HG03159 (cell line): ENCODE measurements at regions not wholly inside any gene's neighbourhood (a gene's known extent, or its start where the extent isn't known, plus 50 kb on each side); places are given as distances from the start of the nearest gene placed in this dataset.
"Not testable (repeated sequence)": the region's sequence is repeated elsewhere in the genome, so short reads cannot be mapped to it uniquely, and the experiment has no call there.

Experiments
- ATAC-seq: cut with Tn5 transposase; IDR thresholded peaks from one replicate; pipeline ENCODE4 v1.9.1; 2021; ENCODE audit warnings: mild to moderate bottlenecking, moderate library complexity; ENCODE audit not compliant: unreplicated experiment

DNA sequence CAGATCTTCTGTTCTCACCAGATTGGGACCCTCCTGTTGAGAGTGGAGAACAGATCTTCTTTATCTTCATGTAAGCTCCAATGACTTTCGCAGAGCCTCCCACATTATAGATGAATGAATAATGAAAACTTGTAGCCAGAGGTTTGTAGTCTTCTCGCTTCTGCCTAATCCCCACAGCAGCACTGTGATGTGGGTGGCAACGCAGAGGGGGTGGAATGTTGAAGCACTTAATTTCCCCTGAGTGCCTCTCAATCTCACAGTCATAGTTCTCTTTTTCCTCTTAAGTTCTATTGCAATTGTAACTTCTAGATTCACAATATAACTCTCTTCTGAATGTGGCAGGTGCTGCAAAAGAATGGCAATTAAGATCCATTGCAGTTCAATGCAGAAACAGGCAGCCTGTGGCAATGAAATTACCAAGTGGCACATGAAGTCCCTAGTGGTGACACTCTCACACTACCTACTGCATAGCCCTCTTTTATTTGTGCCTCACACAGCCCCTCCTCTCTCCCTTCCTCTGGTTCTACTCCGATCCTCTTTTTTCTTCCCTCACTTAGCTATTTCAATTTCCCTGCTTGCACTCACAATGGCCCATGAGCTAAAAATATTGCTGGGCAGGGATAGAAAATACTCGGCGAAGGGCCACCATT is 281.9 kb downstream of the UBE3D start:
- ATAC-seq, result peak; percentile 74

GRCh38 chr6:82785206-82785605 is 280.4 kb downstream of the UBE3D start:
- ATAC-seq, result no peak

DNA sequence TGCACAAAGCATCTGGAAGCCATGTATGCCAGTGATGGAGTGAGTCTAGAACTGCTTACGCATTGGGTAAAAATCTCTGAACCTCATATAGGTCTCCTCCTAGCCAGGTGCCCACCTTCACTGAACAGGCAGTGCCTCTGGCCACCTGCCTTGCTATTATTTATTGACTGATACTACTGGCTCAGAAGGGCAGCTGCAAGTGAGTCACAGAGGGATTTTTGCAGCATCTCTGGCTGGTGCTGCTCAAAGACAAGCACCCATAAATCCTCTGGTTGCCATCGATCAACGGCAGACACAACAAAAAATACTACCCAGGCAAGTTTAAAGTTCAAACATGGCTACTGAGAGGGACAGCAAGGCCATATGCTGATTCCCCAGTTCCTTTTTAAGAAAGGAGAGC is 279.4 kb downstream of the UBE3D start:
- ATAC-seq, result no peak

DNA sequence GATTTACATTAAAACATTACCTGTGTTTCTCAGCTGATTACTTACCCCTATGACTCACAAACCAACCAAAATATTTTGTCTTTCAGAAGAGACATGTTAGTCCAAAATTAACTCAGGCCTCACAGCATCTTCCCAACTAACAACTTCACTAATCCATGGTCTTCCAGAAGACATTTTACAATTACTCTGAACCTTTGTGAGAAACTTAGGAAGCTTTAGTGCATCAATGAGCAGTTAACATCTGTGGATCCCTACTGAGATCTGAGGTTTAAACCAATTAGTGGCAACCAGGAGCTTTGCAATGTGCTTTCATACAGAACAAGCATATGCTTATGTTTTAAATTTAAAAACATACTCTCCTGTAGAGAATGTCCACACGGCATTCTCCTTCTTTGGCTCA is 269.7 kb downstream of the UBE3D start:
- ATAC-seq, result no peak

- ATAC-seq, result no peak
Measured at GRCh38 chr6:82801083-82801482, 264.6 kb downstream of the UBE3D start.

DNA sequence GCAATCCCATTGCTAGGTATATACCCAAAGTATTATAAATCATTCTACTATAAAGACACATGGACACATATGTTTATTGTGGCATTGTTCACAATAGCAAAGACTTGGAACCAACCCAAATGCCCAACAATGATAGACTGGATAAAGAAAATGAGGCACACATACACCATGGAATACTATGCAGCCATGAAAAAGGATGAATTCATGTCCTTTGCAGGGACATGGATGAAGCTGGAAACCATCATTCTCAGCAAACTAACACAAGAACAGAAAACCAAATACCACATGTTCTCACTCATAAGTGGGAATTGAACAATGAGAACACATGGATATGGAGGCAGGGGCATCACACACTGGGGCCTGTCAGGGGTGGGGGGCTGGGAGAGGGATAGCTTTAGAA is 249.4 kb downstream of the UBE3D start:
- not testable (repeated sequence) for ATAC-seq

DNA sequence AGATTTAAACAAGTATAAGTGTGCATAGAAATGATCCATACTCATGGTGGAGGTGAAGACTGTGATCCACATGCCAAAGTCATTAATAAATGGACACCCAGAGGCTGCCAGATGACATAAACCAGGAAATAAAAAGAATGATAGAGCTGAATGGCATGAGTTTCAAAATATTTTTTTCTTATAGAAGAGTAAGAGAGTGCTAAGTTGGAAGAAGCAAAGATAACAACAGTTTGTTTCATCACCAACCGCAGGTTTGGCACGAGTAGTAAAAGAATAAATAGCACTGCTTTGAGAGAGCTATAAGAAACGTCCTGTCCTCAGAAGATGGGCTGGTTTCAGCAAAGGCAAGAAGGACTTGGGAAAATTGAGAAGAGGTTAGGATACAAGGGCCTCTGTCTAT is 246.9 kb downstream of the UBE3D start:
- no peak for ATAC-seq

GRCh38 chr6:82823361-82823760 is 242.3 kb downstream of the UBE3D start:
- no peak for ATAC-seq

DNA sequence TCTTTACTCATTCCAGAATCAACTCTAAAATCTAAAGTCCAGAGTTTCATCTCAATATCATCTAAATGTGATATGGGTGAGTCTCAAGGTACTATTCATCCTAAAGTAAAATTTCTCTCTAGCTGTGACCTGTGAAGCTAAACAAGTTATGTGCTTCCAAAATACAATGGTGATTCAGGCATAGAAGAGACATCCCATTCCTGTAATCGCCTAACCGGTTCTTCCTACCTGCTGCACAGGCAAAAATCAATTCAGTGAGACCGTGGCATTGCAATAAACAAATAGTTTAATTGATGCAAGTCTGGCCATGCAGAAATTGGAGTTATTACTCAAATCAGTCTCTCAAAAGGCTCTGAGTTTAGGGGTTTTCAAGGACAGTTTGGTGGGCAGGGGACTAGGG is 232.8 kb downstream of the UBE3D start:
- ATAC-seq, result no peak

DNA sequence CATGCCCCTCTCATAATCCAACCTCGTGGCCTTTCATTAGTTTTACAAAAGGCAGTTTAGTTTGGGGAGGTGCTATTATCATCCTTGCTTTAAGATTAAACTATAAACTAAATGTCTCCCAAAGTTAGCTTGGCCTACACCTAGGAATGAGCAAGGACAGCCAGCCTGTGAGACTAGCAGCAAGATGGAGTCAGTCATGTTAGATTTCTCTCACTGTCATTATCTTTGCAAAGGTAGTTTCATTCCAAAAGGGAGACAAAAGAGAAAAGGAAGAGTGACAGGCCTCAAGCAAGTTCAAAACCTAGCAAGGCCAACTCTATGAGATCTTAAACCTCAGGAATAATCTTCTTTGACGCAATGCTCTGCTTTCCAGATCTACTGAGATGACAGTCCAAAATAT is 232.2 kb downstream of the UBE3D start:
- no peak for ATAC-seq

- no peak for ATAC-seq
Measured at GRCh38 chr6:82836022-82836575, 229.5 kb downstream of the UBE3D start.

- no peak for ATAC-seq
Measured at GRCh38 chr6:82840571-82840970, 225.1 kb downstream of the UBE3D start.

- no peak for ATAC-seq
Measured at GRCh38 chr6:82841309-82841708, 224.3 kb downstream of the UBE3D start.
